Endodermal cell (in vitro differentiated cells): ENCODE measurements at regions not wholly inside any gene's neighbourhood (a gene's known extent, or its start where the extent isn't known, plus 50 kb on each side); places are given as distances from the start of the nearest gene placed in this dataset.

Experiments
- DNase-seq: peaks from one replicate; pipeline ENCODE4 v3.0.0-alpha.2; 2017
- H3K27ac ChIP-seq: 2 replicates; pipeline ENCODE4 v1.5.1; 2013; ENCODE audit warnings: mild to moderate bottlenecking, low read depth, low read length, moderate library complexity
- H3K27me3 ChIP-seq: 2 replicates; pipeline ENCODE4 v1.6.1; 2013; ENCODE audit warnings: mild to moderate bottlenecking, low read length, moderate library complexity; ENCODE audit not compliant: insufficient read depth, control insufficient read depth, poor library complexity, severe bottlenecking
- H3K36me3 ChIP-seq: 2 replicates; pipeline ENCODE4 v1.7.0; 2013; ENCODE audit warnings: mild to moderate bottlenecking, low read length, moderate library complexity; ENCODE audit not compliant: control insufficient read depth, insufficient read depth
- H3K4me1 ChIP-seq: one replicate; pipeline ENCODE4 v1.7.0; 2013; ENCODE audit warnings: low read length; ENCODE audit not compliant: control insufficient read depth, insufficient read depth
- H3K4me3 ChIP-seq: 2 replicates; pipeline ENCODE4 v1.5.1; 2013; ENCODE audit warnings: mild to moderate bottlenecking, low read length, moderate library complexity
- H3K9ac ChIP-seq: 2 replicates; pipeline ENCODE4 v1.6.1; 2013; ENCODE audit warnings: mild to moderate bottlenecking, low read length, moderate library complexity; ENCODE audit not compliant: poor library complexity, severe bottlenecking; ENCODE audit errors: extremely low read depth
- H3K9me3 ChIP-seq: 2 replicates; pipeline ENCODE4 v1.6.1; 2013; ENCODE audit warnings: mild to moderate bottlenecking, low read length, moderate library complexity; ENCODE audit not compliant: control insufficient read depth
- H3K27ac Mint-ChIP-seq: 2 replicates; pipeline ENCODE4 v1.8.0; 2020; ENCODE audit warnings: mixed read lengths
- H3K27me3 Mint-ChIP-seq: 2 replicates; pipeline ENCODE4 v1.8.0; 2021; ENCODE audit warnings: mild to moderate bottlenecking, mixed read lengths; ENCODE audit not compliant: insufficient read depth
- H3K36me3 Mint-ChIP-seq: 2 replicates; pipeline ENCODE4 v1.8.0; 2020; ENCODE audit warnings: low read depth, mixed read lengths
- H3K4me1 Mint-ChIP-seq: 2 replicates; pipeline ENCODE4 v1.8.0; 2020; ENCODE audit warnings: mixed read lengths
- H3K4me3 Mint-ChIP-seq: 2 replicates; pipeline ENCODE4 v1.8.0; 2020; ENCODE audit warnings: mild to moderate bottlenecking, moderate library complexity, mixed read lengths
- H3K9me3 Mint-ChIP-seq: 2 replicates; pipeline ENCODE4 v1.8.0; 2020; ENCODE audit warnings: mild to moderate bottlenecking, mixed read lengths
- CTCF ChIP-seq: fragments of 200-600 bp; sonication (generic); conservative IDR thresholded peaks from 2 replicates; pipeline ENCODE4 v1.5.0; 2021; ENCODE audit warnings: antibody characterized with exemption, mild to moderate bottlenecking
- WGBS, 2 experiments: methylation state at CpG; one replicate each; pipeline versions ENCODE4 v1.1.5 to v1.1.7; 2013; ENCODE audit warnings: missing lambda C conversion rate in 2 of 2, mixed read lengths in 1 of 2; ENCODE audit not compliant: insufficient coverage in 1 of 2, insufficient read length in 1 of 2; 5-methylcytosine and 5-hydroxymethylcytosine counted together

- H3K36me3 ChIP-seq = no peaks in the 10 kb centered on the region
- TF ChIP-seq CTCF = no peak
- Mint-ChIP-seq H3K27me3 (no peaks in the 10 kb centered on the region), H3K27ac (no peak overlapping the region), H3K4me3 (no peak overlapping the region), H3K36me3 (no peaks in the 10 kb centered on the region), H3K9me3 (peaks cover 67% of the 10 kb centered on the region), H3K4me1 (no peaks in the 10 kb centered on the region)
- H3K4me1 ChIP-seq = no peaks in the 10 kb centered on the region
- DNase-seq = no peak
- no peaks in the 10 kb centered on the region for H3K27me3 ChIP-seq
- WGBS, 2 experiments = 33 to 43% methylated on average over 1 to 2 of the region's 2 CpGs
- H3K9ac ChIP-seq = no peak overlapping the region
- no peak overlapping the region for H3K27ac ChIP-seq
- H3K4me3 ChIP-seq = peak overlapping the region; percentile 31
- peaks cover 67% of the 10 kb centered on the region for H3K9me3 ChIP-seq
Observed at GRCh38 chr22:47987885-47988515, 1225.5 kb downstream of the TBC1D22A start.

GRCh38 chr22:47976219-47976618 lies 1213.8 kb downstream of the TBC1D22A start:
- no peaks in the 10 kb centered on the region for H3K36me3 ChIP-seq
- H3K9ac ChIP-seq = no peak overlapping the region
- Mint-ChIP-seq H3K4me3 (no peak overlapping the region), H3K27ac (no peak overlapping the region), H3K27me3 (peaks cover 1% of the 10 kb centered on the region), H3K4me1 (no peaks in the 10 kb centered on the region), H3K9me3 (peaks cover 61% of the 10 kb centered on the region), H3K36me3 (no peaks in the 10 kb centered on the region)
- WGBS, 2 experiments = 86% methylated on average over 3 of the region's 3 CpGs; no CpG with 5 or more reads in 1 of the 2 experiments
- no peak overlapping the region for H3K4me3 ChIP-seq
- no peaks in the 10 kb centered on the region for H3K27me3 ChIP-seq
- peaks cover 27% of the 10 kb centered on the region for H3K9me3 ChIP-seq
- H3K4me1 ChIP-seq = no peaks in the 10 kb centered on the region
- H3K27ac ChIP-seq = no peak overlapping the region
- TF ChIP-seq CTCF = no peak
- no peak for DNase-seq

GRCh38 chr22:47967831-47968230 lies 1205.4 kb downstream of the TBC1D22A start:
- Mint-ChIP-seq H3K4me3 (no peak overlapping the region), H3K36me3 (no peaks in the 10 kb centered on the region), H3K4me1 (no peaks in the 10 kb centered on the region), H3K27me3 (no peaks in the 10 kb centered on the region), H3K9me3 (peaks cover 73% of the 10 kb centered on the region), H3K27ac (no peak overlapping the region)
- Histone ChIP-seq H3K36me3 (no peaks in the 10 kb centered on the region), H3K27me3 (no peaks in the 10 kb centered on the region), H3K9me3 (peaks cover 2% of the 10 kb centered on the region), H3K9ac (no peak overlapping the region), H3K4me1 (no peaks in the 10 kb centered on the region), H3K4me3 (no peak overlapping the region), H3K27ac (no peak overlapping the region)
- DNase-seq = no peak
- no peak for TF ChIP-seq CTCF
- WGBS, 2 experiments = 64 to 69% methylated on average over 3 to 4 of the region's 4 CpGs
